HG03457 (cell line): ENCODE measurements at regions not wholly inside any gene's neighbourhood (a gene's known extent, or its start where the extent isn't known, plus 50 kb on each side); places are given as distances from the start of the nearest gene placed in this dataset.
"Not testable (repeated sequence)": the region's sequence is repeated elsewhere in the genome, so short reads cannot be mapped to it uniquely, and the experiment has no call there.

Experiments
- ATAC-seq: cut with Tn5 transposase; IDR thresholded peaks from one replicate; pipeline ENCODE4 v1.9.1; 2021; ENCODE audit warnings: moderate number of reproducible peaks; ENCODE audit not compliant: unreplicated experiment

DNA sequence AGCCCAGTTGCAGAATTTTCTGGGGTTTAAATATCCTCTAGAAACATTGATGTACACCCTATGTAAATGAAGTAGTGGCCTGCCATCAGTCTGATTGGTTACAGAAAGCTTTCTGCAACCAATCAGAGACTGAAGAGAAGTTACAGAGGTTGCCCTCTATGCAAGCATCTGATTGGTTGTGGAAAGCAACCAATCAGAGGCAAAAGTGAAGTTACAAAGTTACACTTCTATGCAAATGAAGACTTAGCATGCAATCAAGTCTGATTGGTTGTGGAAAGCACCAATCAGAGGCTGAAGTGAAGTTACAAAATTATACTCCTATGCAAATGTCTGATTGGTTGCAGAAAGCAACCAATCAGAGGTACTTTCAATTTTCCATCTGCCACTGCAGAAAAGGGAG, 51.9 kb upstream of the USP9X start:
- ATAC-seq: no peak

DNA sequence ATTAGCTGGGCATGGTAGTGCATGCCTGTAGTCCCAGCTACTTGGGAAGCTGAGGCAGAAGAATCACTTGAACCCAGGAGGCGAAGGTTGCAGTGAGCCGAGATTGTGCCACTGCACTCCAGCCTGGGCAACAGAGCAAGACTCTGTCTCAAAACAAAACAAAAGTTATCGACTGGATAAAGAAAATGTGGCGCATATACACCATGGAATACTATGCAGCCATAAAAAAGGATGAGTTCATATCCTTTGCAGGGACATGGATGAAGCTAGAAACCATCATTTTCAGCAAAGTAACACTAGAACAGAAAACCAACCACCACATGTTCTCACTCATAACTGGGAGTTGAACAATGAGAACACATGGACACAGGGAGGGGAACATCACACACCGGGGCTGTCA, 50.3 kb upstream of the USP9X start:
- not testable (repeated sequence) for ATAC-seq
